Coronary artery (tissue), 2 donors: ENCODE measurements at regions not wholly inside any gene's neighbourhood (a gene's known extent, or its start where the extent isn't known, plus 50 kb on each side); places are given as distances from the start of the nearest gene placed in this dataset.

Experiments
- DNase-seq: peaks from one replicate; pipeline ENCODE4 v3.0.0-alpha.2; 2017; ENCODE audit warnings: low spot score
- H3K27ac ChIP-seq, 2 donors: fragments of 200-600 bp; sonication (generic); one replicate each; pipeline ENCODE4 v1.5.1; 2016 to 2019
- H3K4me3 ChIP-seq: fragments of 200-600 bp; sonication (generic); 2 replicates; pipeline ENCODE4 v1.5.1; 2016; ENCODE audit warnings: mild to moderate bottlenecking, moderate library complexity
- CTCF ChIP-seq: fragments of 200-600 bp; sonication (generic); IDR thresholded peaks from one replicate; pipeline ENCODE4 v1.5.1; 2019; ENCODE audit warnings: antibody characterized with exemption

GRCh38 chr11:92276773-92277172, 52.2 kb downstream of the FAT3 start:
- TF ChIP-seq CTCF: no peak
- no peak for DNase-seq

DNA sequence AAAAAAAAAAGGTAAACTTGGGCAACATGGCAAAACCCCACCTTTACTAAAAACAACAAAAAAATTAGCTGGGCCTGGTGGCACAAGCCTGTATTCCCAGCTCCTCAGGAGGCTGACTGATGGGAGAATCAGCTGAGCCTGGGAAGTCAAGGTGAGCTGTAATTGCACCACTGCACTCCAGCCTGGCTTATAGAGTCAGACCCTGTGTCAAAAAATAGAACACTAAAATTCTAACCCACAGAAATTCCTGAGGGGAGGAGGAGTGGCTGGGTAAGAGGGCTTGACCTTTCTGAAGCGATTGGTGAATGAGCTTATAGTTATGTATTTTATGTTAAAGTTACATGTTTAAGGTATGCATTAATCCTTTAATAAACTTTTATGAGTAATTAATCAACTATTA, 53.3 kb downstream of the FAT3 start:
- no peak for DNase-seq
- TF ChIP-seq CTCF: no peak
- Histone ChIP-seq H3K27ac (no peak overlapping the region), H3K4me3 (no peak overlapping the region)

More at GRCh38 chr11:92276773-92277172, 52.2 kb downstream of the FAT3 start:
- H3K27ac ChIP-seq: peak overlapping the region in 1 of 2 donors; percentile 56
- no peak overlapping the region for H3K4me3 ChIP-seq

DNA sequence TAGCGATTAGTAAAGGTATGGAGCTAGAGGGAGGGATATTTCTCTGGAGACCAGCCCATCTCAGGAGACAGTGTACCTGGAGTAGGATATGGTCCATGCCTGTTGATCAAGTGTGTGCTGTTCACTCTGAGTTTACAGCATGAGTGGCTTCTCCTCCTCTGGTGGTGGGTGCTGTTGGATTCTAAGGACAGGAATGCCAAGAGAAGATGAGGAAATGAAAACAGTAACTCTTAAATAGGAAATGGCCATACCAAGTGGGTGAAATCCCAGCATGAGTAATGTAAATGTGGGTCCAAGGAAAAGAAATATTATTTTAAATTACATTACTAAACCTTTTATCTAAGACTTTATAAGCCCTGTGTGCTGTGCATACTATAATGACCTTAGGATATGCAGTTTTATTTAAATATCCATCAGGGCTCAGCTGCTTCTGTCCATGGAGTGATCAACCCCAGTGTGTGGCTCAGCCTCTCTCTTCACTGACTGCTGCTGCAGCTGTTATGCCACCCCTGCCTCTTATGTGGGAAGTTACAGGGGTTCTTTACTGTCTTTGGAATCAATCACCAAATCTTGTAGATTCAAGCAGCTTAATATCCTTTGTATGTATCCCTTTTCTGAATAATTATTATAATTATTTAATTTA, 54.3 kb downstream of the FAT3 start:
- no peak overlapping the region for H3K27ac ChIP-seq
- DNase-seq: no peak
- no peak overlapping the region for H3K4me3 ChIP-seq
- no peak for TF ChIP-seq CTCF

- TF ChIP-seq CTCF: no peak
- DNase-seq: no peak
Measured at GRCh38 chr11:92284107-92284506, 59.5 kb downstream of the FAT3 start.

DNA sequence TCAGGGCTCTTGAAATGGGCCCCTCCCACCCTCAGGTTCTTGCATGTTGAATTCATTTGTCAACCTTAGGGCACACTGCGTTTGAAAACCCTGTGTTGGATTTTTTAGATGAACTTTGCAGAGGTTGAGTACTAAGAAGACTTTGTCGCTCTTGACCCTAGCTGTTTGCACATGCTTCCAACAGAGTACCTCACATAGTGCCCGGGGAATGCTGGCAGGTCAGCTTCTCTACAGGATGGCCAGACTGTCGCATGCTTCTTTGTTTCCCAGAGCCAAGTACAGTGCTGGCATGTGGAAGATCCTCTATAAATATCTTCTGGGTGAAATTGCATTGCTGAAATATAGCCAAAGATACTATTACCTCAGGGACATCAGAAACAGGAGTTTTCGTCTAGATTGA, 59.9 kb downstream of the FAT3 start:
- DNase-seq: no peak
- no peak overlapping the region for H3K4me3 ChIP-seq
- TF ChIP-seq CTCF: no peak
- H3K27ac ChIP-seq: no peak overlapping the region

More at GRCh38 chr11:92284107-92284506, 59.5 kb downstream of the FAT3 start:
- H3K4me3 ChIP-seq: no peak overlapping the region
- no peak overlapping the region for H3K27ac ChIP-seq

DNA sequence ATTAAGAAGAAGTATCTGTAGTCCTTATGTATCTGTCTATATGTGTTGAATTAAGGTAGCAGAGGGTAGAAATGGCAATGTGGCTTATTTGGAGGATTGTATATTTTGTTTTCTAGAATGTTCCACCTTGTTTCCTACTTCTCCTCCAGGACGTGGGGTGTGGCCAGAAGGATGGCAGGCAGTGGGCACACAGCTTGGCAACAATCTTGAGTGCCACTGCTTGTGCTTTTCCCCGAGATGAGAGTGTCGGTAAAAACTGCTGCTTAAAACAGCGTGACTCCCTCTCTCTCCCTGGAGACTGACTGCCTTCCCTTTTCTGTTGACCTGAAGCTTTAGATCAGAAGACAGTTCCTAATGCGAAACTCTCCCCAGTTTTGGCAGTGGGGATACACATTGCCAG, 61.2 kb downstream of the FAT3 start:
- H3K27ac ChIP-seq: no peak overlapping the region
- DNase-seq: no peak
- no peak for TF ChIP-seq CTCF
- H3K4me3 ChIP-seq: no peak overlapping the region

DNA sequence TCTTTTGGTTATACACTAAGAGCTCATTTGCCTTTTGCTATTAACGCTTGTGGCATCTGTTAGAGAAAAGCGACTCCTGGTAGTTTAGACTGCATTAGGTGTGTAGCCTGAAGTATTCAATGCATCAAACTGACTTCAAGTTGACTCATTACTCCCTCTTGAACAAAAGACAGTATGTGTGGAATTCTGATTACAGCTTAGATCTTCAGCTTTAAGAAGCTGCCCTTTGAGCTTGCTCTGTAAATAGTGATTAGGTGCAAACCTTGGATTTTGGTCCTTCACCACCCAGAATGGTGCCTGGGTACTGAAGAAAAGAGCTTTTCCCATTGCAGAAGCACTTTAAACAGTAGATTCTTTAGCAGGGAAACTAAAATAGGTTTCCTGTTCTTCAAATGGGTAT, 62.1 kb downstream of the FAT3 start:
- DNase-seq: no peak
- Histone ChIP-seq H3K4me3 (no peak overlapping the region), H3K27ac (no peak overlapping the region)
- no peak for TF ChIP-seq CTCF
